ENCODE measurements at regions not wholly inside any gene's neighbourhood (a gene's known extent, or its start where the extent isn't known, plus 50 kb on each side); places are given as distances from the start of the nearest gene placed in this dataset.

- no peak overlapping the region for H3K27ac ChIP-seq (ENCODE audit: low read length)
- H3K4me3 ChIP-seq (ENCODE audit: low read length), result no peak overlapping the region
- H3K4me1 ChIP-seq (ENCODE audit: low read length), result no peaks in the 10 kb centered on the region
- no peak for DNase-seq
- H3K79me2 ChIP-seq (ENCODE audit: low read length), result no peaks in the 10 kb centered on the region
- H2AFZ ChIP-seq (ENCODE audit: low read length), result no peak overlapping the region
- H3K9me2 ChIP-seq (replicated peaks; ENCODE audit: insufficient read depth, low read length), result no peaks in the 10 kb centered on the region
- no peaks in the 10 kb centered on the region for H4K20me1 ChIP-seq (ENCODE audit: insufficient read depth, low read length)
- no peaks in the 10 kb centered on the region for H3F3A ChIP-seq (ENCODE audit: insufficient read depth, low read length)
- no peaks in the 10 kb centered on the region for H3K27me3 ChIP-seq (replicated peaks; ENCODE audit: insufficient read depth, low read length)
- no peak overlapping the region for H3K4me2 ChIP-seq (ENCODE audit: low read depth, low read length)
- H3K9ac ChIP-seq (ENCODE audit: low read length), result no peak overlapping the region
- H3K9me3 ChIP-seq (replicated peaks; ENCODE audit: insufficient read depth, low read length), result no peaks in the 10 kb centered on the region
- no peak for TF ChIP-seq EZH2phosphoT487 (IDR thresholded peaks at IDR 0.05; ENCODE audit: low read length)
- TF ChIP-seq CTCF (IDR thresholded peaks at IDR 0.05; ENCODE audit: low read length), result no peak
- no peak for TF ChIP-seq EZH2 (optimal IDR thresholded peaks at IDR 0.05; ENCODE audit: low read depth, low read length)
- no peaks in the 10 kb centered on the region for H3K36me3 ChIP-seq (replicated peaks; ENCODE audit: insufficient read depth, low read length)
Observed at GRCh38 chr1:115224636-115225035, 113.4 kb downstream of the NGF start.

GRCh38 chr1:115222616-115223402 lies 115.2 kb downstream of the NGF start:
- no peak overlapping the region for H3K9ac ChIP-seq (ENCODE audit: low read length)
- no peaks in the 10 kb centered on the region for H3F3A ChIP-seq (ENCODE audit: insufficient read depth, low read length)
- no peak overlapping the region for H3K4me2 ChIP-seq (ENCODE audit: low read depth, low read length)
- no peaks in the 10 kb centered on the region for H3K9me3 ChIP-seq (replicated peaks; ENCODE audit: insufficient read depth, low read length)
- no peak for DNase-seq
- H3K27me3 ChIP-seq (replicated peaks; ENCODE audit: insufficient read depth, low read length), result no peaks in the 10 kb centered on the region
- no peak overlapping the region for H3K27ac ChIP-seq (ENCODE audit: low read length)
- H3K36me3 ChIP-seq (replicated peaks; ENCODE audit: insufficient read depth, low read length), result no peaks in the 10 kb centered on the region
- no peak overlapping the region for H2AFZ ChIP-seq (ENCODE audit: low read length)
- no peaks in the 10 kb centered on the region for H3K9me2 ChIP-seq (replicated peaks; ENCODE audit: insufficient read depth, low read length)
- no peaks in the 10 kb centered on the region for H4K20me1 ChIP-seq (ENCODE audit: insufficient read depth, low read length)
- no peaks in the 10 kb centered on the region for H3K79me2 ChIP-seq (ENCODE audit: low read length)
- H3K4me1 ChIP-seq (ENCODE audit: low read length), result no peaks in the 10 kb centered on the region
- H3K4me3 ChIP-seq (ENCODE audit: low read length), result no peak overlapping the region
- TF ChIP-seq CTCF (IDR thresholded peaks at IDR 0.05; ENCODE audit: low read length) (no peak), EZH2phosphoT487 (IDR thresholded peaks at IDR 0.05; ENCODE audit: low read length) (no peak), EZH2 (optimal IDR thresholded peaks at IDR 0.05; ENCODE audit: low read depth, low read length) (no peak)

- H3K27ac ChIP-seq (ENCODE audit: low read length), result no peak overlapping the region
- no peak overlapping the region for H3K9ac ChIP-seq (ENCODE audit: low read length)
- no peaks in the 10 kb centered on the region for H3K4me1 ChIP-seq (ENCODE audit: low read length)
- no peaks in the 10 kb centered on the region for H3K79me2 ChIP-seq (ENCODE audit: low read length)
- no peak overlapping the region for H3K4me2 ChIP-seq (ENCODE audit: low read depth, low read length)
- DNase-seq, result no peak
- no peak for TF ChIP-seq EZH2 (optimal IDR thresholded peaks at IDR 0.05; ENCODE audit: low read depth, low read length)
- TF ChIP-seq CTCF (IDR thresholded peaks at IDR 0.05; ENCODE audit: low read length), result no peak
- TF ChIP-seq EZH2phosphoT487 (IDR thresholded peaks at IDR 0.05; ENCODE audit: low read length), result no peak
- no peak overlapping the region for H3K4me3 ChIP-seq (ENCODE audit: low read length)
- no peaks in the 10 kb centered on the region for H3K27me3 ChIP-seq (replicated peaks; ENCODE audit: insufficient read depth, low read length)
- no peaks in the 10 kb centered on the region for H3K36me3 ChIP-seq (replicated peaks; ENCODE audit: insufficient read depth, low read length)
- H3K9me3 ChIP-seq (replicated peaks; ENCODE audit: insufficient read depth, low read length), result no peaks in the 10 kb centered on the region
- no peaks in the 10 kb centered on the region for H3F3A ChIP-seq (ENCODE audit: insufficient read depth, low read length)
- H2AFZ ChIP-seq (ENCODE audit: low read length), result no peak overlapping the region
- H4K20me1 ChIP-seq (ENCODE audit: insufficient read depth, low read length), result no peaks in the 10 kb centered on the region
- H3K9me2 ChIP-seq (replicated peaks; ENCODE audit: insufficient read depth, low read length), result no peaks in the 10 kb centered on the region
Observed at GRCh38 chr1:115220340-115221270, 117.4 kb downstream of the NGF start.

Data from MM.1S (cell line).